Pons (tissue), 1 donor: ENCODE measurements at regions not wholly inside any gene's neighbourhood (a gene's known extent, or its start where the extent isn't known, plus 50 kb on each side); places are given as distances from the start of the nearest gene placed in this dataset.
"Not testable (repeated sequence)": the region's sequence is repeated elsewhere in the genome, so short reads cannot be mapped to it uniquely, and the experiment has no call there.

Experiments used
- DNase-seq: peaks from one replicate; pipeline ENCODE4 v3.0.0-alpha.2; 2016; ENCODE audit warnings: low spot score

- DNase-seq = no peak
Measured at GRCh38 chrX:75873993-75874392, 88.9 kb upstream of the MAGEE2 start.

DNA sequence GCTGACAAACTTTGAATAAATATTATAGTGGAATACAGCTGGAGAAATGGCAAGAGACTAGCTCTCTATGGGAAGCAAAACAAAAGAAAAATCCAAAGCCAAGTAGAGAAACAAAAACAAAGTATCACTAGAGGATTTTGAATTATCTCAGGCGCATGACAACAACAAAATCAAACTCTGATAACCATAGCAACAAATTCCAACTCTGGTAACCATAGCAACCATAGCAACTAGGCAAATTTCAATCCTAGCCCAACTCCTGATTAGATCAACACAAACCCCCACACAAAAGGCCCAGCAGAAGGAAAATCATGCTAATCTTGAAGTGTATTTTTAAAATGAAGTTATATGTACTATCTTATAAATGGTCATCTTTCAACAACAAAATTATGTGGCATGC, 98.4 kb upstream of the MAGEE2 start:
- no peak for DNase-seq

DNA sequence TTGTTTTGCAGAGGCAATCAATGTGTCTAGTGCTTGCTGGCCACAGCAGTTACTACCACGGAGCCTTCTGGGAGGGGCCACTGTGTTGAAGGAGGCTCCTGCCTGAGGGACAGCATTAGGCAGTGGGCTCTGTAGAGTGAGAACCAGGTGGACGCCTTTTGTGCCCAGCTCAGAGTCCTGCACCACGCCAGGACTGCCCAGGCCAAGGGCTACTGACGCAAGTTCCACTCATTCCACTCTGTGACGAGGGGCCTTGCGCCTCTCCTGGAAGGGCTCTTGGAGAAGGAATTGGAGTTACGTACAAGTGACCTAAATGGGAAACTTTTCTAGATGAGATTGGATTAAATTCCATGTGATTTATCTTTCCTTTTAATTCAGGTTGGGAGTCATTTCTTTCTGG, 102.8 kb upstream of the MAGEE2 start:
- DNase-seq = no peak

- DNase-seq = no peak
Measured at GRCh38 chrX:75892749-75893148, 107.7 kb upstream of the MAGEE2 start.

- no peak for DNase-seq
Measured at GRCh38 chrX:75893281-75893680, 108.2 kb upstream of the MAGEE2 start.

GRCh38 chrX:75911716-75912115, 126.7 kb upstream of the MAGEE2 start:
- DNase-seq = no peak

GRCh38 chrX:75957107-75957610, 172.1 kb upstream of the MAGEE2 start:
- DNase-seq = no peak

- DNase-seq = not testable (repeated sequence)
Measured at GRCh38 chrX:75961321-75961720, 176.3 kb upstream of the MAGEE2 start.

GRCh38 chrX:75963774-75964173, 178.7 kb upstream of the MAGEE2 start:
- no peak for DNase-seq

DNA sequence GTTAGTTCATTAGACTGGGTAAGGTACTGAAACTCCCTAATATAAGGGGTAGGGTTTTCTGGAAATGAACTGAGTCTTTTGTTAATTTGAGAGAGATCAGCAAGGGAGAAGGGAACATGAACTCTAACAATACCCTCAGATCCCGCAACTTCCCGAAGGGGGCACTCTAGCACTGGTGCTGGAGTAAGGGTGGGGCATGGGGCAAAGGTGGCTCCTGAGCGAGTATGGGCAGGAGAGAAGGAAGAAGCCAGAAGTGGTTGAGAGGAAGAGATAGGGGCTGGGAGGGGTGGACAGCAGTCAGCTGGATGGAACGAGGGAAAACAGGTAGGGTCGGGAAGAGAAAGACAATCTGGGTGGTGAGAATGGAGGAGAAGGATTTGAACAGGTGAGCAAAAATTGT, 183.2 kb upstream of the MAGEE2 start:
- no peak for DNase-seq

- no peak for DNase-seq
Measured at GRCh38 chrX:75986976-75987375, 185.9 kb upstream of the PBDC1 start.

DNA sequence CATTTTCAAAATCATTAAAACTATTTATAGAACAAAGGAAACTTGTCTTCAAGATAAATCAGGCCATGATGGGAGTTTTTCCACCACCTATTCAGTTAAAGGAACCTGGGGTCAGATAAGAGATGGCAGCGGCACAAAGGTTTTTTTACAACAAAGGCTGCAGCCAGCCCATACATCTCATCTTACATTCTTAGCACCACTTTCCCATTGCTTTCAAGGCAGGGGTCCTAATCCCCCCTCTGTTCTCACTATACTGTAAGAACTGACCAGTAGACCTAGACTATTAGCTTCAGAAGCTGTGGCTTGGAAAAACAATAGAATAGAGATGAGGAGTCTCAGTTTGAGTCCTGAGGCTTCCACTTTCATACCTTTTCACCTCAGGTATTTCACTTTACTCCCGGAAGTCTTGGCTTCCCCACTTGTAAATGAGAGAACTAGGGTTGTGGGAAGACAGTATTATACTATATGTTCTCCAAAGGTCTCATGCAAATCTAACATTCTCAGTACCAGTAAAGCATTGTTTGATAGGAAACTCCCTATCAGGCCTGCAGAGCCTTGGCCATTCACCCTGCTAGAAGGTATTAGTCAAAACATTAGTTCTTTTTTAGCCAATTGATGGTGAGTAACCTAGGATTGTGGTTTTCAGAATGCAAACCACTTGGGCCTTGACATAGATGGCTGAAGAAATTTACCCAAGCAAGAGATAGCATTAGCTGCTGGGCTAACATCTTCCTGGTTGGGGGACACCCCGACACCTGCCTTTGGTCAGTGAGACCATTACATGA, 182.9 kb upstream of the PBDC1 start:
- no peak for DNase-seq

DNA sequence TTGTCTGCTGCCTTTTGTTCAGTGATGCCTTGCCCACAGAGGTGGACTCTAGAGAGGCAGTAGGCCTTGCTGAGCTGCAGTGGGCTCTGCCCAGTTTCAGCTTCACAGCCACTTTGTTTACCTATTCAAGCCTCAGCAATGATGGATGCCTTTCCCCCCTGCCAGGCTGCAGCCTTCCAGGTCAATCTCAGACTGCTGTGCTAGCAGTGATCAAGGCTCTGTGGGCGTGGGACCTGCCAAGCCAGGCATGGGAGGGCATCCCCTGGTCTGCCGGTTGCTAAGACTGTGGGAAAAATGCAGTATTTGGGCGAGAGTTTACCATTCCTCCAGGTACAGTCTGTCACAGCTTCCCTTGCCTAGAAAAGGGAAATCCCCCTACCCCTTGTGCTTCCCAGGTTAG, 175.2 kb upstream of the PBDC1 start:
- no peak for DNase-seq

GRCh38 chrX:76014321-76014720, 158.5 kb upstream of the PBDC1 start:
- DNase-seq = no peak

DNA sequence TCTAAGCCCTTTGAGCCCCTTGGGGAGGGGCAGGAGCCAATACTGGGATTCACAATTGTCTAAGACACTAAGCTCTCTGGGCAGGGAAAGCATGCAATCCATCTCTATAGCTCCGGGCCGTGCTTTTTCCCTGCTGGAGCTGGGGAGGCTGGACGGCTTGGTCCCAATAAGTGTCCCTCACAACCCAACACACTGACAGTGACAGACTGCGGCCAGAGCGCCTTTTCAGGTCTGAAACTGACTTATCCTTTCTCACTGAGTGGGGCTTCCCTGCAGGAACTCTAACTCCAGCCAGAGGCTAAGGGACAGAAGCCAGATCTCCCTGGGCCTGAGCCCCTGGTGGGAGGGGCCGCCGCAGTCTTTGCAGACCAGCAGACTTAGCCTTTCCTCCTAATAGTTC, 146.6 kb upstream of the PBDC1 start:
- no peak for DNase-seq

GRCh38 chrX:76026751-76027150, 146.1 kb upstream of the PBDC1 start:
- DNase-seq = no peak

- no peak for DNase-seq
Measured at GRCh38 chrX:76029385-76029784, 143.5 kb upstream of the PBDC1 start.

DNA sequence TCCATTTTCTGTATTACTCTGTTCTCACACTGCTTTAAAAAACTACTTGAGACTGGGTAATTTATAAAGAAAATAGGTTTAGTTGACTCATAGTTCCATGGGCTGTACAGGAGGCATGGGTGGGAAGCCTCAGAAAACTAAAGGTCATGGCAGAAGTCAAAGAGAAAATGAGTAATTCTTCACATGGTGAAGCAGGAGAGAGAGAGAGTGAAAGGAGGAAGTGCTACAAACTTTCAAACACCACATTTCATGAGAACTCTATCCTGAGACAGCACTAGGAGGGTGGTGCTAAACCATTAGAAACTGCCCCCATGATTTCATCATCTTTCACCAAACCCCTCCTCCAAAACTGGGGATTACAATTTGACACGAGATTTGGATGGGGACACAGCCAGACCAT, 108.0 kb upstream of the PBDC1 start:
- no peak for DNase-seq

DNA sequence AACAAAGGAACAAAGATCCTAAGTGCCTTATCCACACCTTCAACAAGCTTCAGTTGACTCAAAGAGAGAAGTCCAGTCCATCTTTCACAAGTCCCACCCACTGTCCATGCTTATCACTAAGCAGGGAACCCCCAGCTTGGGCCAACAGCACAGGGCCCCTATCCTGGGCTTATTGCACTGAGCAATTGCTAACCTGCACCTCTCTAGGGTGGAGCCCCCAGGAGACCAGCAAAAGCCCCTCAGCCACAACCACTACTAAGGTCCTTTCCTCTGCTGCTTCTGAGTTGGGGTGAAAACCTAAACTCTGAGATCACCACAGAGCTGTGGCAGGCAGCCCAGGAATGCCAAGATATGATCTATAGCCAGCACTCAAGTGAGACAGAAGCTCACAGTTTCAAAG, 96.7 kb upstream of the PBDC1 start:
- peak; percentile 0 for DNase-seq

DNA sequence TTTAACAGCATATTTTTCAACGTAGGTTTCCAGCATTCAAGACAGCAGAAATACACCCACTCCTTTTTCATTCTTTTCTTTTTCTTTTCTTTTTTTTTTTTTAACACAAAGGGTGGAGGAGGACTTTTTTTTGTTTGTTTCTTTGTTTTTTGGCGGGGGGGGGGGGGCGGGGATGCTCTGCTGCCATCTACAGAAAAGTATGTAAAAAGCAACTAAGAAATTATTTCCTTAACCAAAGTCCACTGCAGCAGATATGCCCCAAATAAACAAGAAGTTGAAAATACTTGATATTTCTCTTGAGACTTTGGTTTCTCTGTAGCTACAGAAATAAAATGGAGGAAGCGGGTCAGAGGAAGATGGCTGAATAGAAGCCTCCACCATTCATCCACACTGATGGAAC, 63.2 kb upstream of the PBDC1 start:
- DNase-seq = no peak
